ENCODE measurements at regions not wholly inside any gene's neighbourhood (a gene's known extent, or its start where the extent isn't known, plus 50 kb on each side); places are given as distances from the start of the nearest gene placed in this dataset.
"Not testable (repeated sequence)": the region's sequence is repeated elsewhere in the genome, so short reads cannot be mapped to it uniquely, and the experiment has no call there.

DNA sequence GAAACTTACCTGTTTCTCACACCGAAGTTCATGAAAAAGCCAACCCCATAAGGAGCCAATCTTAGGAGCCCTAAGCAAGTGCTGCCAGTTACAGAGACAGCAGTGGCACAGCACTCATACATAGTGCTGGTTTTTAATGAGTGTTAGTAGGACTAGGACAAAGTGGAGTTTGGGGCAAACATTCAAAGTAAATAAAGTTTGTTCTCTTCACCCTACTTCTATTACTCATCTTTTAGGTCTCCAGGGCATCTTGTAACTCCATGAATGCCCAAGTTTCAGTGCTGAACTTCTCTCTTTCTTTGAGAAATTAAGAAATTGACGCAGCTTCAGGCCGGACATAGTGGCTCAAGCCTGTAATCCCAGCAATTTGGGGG is 584.7 kb downstream of the EBF1 start:
- no peak for DNase-seq

DNA sequence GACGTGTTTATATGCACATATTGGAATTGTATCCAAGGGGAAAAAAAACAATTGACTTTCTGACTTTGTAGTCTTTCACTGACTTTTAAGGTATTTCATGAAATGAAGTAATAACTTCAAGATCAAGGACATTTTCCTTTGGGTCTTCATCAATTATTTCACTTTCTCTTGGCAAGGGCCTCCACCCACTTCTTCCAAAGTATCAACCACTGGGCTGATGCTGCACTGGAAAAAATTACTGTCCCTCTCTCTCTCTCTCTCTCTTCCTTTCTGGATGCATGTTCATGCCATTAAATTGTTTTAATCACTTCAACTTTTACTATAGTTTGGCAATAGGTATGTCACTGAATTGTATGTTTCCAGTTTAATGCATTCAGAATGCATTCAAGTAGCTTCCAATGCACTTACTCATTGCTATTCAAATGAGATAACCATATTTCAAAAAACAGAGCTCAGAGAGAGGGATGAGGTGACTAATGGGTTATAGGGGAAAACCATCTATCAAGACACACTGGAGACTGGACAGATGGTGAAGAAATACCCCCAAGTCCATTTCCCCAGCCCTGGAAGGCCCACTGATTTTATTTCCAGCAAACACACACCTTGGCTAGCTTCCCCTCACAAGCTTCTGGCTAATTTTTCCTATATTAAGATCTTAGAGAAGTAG is 585.3 kb downstream of the EBF1 start:
- no peak for DNase-seq

DNA sequence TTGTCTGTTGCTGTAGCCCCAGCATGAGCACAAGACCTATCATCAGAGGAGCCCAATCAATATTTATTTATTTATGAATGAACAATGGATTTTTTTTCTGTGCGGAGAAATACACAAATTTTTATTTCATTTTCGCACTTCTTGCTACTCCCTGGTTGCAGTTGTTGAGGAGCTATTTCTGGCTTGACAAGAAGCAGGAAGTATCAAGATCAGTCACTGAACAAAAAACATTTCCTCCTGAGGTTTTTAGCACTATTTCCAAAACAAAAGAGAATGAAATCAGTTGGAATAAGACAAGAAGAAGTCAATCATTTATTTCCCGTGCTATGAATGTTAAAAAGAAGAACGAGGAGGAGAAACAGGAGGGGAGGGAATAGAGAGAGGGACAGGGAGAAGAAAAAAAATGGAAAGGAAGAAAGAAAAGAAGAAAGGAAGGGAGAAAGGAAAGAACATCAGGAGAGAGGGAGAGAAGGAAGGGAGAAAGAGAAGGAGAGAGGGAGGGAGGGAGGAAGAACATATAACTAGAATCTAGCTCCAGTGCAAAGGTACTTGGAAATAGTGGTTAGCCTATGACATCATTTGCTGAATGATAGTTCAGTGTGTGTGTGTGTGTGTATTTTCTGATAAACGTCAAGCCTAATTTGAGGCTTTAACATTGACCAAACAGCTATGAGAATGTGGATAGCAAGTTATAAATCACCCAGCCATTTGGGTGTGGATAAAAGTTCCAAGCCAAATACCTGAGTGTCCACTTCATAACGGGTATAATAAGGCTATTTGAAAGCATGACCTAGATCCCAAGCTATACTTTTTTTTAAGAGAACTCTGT is 586.0 kb downstream of the EBF1 start:
- DNase-seq: no peak

DNA sequence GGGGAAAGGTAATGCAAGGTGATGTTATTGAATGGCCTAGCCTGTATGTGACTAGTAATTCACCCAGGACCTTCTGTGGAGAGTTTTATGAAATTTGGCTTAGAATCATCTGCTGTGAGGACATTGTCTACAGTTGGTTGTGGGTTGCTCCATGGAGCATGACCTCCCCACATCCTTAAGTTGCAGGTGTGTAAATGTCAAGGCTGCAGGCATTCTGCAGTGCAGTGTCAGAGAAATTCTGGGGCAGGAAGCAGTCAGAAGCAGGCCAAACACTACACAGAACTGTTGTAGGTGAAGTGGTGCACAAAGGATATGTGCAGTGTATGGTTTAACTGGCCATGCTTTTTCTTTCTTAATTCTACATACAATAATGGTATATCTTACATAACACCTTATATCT is 588.3 kb downstream of the EBF1 start:
- DNase-seq: no peak

DNA sequence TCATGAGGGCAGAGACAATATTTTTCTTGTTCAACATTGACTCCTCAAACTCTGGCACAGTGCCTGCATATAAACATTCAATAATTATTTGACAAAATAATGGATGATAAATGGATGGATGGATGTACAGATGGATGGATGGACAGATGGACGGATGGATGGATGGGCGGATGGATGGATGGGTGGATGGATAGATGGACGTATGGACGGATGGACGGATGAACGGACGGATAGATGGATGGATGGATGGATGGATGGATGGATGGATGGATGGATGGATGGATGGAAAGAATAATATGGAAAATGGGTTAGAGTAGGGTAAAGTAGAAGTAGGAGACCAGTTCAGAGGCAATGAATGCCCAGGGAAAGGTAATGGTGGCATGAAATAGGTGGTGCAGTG is 589.2 kb downstream of the EBF1 start:
- no peak for DNase-seq

DNA sequence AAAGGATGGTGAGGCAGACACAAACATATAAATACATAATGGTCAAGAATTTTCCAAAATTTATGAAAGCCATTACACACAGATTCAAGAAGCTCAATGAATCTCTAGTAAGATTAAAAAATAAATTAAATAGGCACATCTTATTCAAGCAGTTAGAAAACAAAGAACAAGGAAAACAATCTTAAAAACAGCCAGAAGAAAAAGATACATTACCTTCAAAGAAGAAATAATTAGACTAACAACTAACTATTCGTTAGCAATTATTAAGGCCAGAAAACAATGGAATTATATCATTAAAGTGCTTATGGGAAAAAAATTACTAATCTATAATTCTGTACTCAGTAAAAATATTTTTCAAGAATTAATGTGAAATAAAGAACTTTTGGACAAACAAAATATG is 593.1 kb downstream of the EBF1 start:
- no peak for DNase-seq

DNA sequence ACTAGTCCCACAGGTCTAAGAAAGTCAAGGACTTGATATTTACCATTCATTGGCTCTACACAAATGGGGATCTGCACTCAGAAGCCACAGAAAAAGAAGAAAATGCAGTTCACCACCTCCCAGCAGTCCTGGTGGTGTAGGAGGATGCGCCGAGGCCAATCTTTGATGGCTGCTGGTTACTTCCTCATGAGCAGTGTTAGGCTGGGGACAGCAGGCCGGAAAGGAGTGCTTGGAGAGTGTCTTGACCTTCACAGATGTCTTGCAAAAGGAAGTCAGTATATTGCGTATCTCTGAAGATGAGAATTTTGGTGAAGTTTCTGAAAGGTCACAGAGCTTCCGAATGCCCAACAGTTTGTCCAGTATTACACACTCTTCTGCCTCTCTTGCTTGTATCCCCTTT is 597.0 kb downstream of the EBF1 start:
- DNase-seq: no peak

DNA sequence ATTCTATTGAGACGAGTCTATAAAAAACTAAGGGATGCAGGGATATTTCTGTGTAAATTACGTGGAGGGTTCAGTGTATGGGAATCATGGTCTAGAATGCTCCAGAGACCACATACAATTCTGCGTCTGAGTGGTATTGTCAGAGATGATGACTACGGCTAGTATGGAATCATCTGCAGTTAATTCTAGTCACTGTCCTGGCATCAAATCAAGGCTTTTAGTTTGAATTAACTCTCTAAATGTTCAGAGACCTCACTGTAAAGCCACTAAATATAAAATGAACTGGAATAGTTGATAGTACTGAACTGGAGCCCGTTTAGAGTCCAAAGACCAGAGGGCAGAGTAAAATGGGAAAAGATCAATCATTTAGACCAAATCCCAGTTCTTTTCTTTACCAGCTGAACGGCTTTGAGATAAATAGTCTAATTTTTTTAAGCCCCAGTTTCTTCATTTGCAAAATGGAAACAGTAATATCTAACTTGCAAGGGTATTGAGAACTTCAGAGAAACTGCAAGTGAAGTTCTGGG is 599.8 kb downstream of the EBF1 start:
- no peak for DNase-seq

DNA sequence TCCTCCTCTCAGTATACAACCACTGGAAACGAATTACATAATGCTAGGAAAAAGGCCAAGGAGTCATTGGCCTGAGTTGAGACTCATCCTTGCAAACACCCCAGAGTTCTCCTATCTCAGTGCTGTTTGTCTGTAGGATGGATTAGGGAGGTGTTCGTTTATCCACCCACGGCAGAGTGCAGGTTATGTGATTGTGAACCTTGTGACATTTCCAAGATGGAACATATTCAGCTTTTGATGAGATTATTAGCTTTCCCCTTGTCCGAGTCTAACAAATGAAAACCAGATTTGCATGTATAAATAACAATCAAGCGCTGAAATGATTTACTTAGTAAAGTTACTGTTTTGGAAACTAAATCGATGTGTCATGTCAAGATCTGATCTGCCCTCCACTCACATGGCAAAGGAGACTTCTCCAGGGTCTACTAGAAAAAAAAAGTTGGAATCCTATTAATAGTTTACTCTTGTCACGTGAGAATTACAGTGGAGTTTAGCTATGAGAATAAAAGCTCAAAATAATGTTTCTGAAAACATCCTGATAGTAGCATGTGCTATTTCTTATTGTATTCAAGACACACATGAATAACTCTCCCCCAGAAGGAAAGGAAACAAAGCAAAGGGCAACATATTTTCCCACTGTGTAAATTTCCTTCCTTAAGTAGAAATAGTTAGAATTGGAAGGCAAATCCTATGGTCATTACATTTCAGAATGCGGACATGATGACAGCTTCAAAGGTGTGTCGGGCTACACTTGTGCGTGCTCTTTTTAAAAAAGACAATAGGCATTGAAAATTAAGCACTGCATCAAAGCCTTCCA is 600.4 kb downstream of the EBF1 start:
- DNase-seq: no peak

DNA sequence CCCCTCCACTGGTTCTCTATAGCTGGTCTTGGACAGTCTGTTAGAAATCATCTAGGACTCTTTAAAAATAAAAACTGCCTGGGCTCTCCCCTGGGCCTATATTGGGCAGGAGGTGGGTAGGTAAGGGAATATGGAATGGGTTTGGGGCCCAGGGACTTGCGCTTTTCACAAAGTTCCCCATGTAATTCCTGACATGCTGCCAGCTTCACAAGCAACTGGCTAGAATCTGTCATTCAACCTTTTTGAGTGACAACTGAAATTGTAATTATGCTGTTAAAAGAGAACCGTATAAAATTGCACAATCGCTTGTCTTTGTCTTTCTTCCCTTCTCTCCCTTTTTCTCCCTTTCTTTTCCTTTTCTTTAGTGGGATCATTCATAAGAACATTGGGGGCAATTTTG is 603.1 kb downstream of the EBF1 start:
- DNase-seq: no peak

DNA sequence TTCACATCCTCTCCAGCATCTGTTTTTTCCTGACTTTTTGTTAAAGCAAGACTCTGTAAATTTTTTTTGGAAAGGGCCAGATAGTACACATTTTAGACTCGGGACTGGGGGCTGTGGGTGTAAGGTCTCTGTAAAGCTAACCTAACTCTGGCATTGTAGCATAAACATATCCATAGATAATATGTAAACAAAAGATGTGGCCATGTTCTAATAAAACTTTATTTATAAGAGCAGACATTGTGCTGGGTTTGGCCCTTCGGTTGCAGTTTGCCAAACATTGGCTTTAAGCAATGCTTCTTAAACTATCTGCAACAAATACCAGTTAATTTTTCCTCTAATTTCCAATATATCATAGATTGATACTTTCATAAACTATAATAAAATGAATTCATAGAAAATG is 605.2 kb downstream of the EBF1 start:
- no peak for DNase-seq

DNA sequence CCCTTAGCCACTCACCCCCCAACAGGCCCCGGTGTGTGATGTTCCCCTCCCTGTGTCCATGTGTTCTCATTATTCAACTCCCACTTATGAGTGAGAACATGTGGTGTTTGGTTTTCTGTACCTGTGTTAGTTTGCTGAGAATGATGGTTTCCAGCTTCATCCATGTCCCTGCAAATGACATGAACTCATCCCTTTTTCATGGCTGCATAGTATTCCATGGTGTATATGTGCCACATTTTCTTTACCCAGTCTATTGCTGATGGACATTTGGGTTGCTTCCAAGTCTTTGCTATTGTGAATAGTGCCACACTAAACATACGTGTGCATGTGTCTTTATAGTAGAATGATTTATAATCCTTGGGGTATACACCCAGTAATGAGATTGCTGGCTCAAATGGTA is 605.7 kb downstream of the EBF1 start:
- not testable (repeated sequence) for DNase-seq

DNA sequence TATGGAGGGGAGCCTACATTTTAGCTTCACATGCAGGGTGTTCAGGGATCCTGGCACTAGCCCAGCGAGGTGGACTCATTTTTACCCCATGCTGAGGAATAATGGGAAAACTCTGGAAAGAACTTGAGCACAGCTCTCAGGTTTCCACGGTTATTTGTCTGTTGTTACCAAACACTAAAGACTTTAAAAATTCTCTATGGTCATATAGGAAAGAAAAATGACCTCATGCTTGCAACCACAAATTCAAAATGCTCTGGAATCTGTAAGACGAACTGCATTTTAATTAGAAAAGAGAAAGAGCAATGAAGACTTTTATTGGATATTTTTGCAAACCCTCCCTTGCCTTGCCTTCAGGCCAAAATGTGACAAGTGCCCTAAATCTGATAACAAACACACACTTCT is 606.9 kb downstream of the EBF1 start:
- DNase-seq: no peak

DNA sequence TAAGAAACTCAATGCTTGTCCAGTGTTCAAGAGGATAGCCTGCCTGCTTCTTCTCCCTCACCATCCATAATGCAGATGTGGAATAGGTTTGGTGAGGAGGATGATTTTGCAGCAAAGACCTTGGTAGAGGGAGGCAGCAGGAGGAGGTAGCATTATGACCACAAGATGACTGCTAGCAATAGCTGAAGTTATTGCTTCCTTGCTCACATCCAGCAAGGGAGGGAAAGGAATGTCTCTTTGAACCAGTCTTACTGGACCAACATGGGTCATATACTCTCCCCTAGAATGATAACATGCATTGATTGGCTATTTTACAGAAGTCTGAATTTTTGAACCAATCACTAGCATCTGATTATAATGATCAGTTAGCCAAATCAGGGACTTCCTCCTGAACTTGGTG is 607.6 kb downstream of the EBF1 start:
- DNase-seq: no peak

DNA sequence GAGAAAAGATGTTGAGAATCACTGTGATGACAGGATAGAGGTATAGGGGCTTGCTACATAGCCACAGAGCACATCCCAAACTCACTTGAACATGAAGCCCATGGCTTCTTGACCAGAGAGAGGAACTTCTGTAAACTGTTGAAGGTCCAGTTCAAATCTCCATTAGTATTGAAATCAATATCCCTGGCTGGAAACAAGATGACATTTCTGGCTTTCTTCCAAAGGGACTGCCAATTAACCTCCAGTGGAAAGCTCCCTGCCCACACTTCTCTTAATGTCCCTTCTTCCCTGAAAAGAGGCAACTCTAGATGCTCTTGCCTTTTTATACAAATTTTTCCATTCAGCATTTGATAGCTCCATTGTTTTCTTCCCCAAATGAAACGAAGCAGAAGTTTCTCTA is 612.1 kb downstream of the EBF1 start:
- no peak for DNase-seq

DNA sequence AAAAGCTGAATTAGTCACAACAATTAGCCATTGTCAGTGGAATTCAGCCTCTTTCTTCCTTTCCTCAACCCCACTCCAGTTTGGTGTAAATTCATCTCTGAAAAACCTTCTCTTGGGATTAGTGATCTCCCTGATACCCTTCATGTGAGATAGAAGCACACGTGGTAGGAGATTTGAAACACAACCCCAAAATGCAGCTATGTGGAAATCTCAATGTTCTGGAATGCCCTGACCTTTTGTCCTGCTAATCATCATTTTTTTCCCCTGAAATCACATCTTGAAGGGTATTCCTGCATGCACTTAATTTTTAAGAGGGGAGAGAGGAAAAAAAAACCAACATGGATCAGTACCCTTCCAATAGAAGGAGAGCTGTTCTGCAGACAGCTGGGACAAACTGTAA is 612.6 kb downstream of the EBF1 start:
- DNase-seq: no peak

DNA sequence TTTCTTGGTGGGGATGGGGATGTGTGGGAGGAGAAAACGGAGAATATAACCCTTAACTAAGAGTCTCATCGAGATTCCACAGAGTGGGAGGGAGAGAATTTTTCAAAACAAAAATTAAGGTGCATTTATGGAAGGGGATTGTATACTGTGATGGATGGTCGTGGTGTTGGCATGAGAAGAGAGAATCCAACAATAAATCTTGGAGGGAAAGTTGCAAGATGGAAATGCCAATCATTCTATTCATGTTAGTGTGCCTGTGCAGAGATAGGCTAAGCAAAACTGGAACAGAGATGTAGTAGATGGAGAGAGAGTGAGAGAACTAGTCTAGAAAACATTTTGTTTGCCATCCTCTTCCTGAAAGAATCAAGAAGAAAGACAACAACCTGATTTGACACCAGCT is 613.1 kb downstream of the EBF1 start:
- no peak for DNase-seq

DNA sequence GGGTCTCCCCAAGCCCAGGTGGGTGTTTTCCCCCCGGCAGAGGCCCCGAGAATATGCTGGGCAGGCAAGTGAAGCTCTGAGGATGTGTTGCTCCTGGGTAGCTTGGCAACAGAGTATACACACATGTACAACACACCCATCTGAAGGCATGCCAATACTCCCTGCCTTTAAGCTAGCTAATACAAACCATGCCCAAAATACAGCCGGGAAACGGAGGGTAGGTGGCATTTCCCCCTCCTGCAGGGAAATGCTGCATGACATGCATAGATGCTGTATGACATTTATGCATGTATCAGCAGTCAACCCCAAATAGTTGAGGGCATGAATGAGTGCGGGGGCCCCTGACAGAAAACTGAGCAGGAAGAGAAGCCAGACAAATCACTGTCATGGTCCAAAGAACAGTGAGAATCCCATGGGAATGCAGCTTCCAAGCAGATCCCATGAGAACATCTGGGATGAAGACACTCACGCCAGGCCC is 614.1 kb downstream of the EBF1 start:
- no peak for DNase-seq

DNA sequence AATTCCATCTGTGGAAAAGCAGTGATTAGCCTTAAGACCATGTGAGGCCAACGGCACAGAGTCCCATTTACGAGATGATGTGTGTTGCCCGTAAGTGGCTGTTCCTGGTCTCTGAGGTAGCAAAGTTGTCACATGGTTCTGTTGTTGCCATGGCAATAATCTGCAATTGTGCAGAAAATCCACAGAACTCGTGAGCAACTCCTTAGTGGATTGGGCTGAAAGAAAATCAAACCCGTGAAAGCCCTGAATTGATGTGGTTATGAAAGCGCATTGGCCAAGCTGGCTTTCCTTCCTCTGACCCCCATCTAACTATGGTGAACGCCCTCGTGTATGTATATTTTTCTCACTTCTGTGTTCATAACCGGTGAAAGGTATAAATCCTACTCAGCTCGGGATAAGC is 614.7 kb downstream of the EBF1 start:
- DNase-seq: no peak

DNA sequence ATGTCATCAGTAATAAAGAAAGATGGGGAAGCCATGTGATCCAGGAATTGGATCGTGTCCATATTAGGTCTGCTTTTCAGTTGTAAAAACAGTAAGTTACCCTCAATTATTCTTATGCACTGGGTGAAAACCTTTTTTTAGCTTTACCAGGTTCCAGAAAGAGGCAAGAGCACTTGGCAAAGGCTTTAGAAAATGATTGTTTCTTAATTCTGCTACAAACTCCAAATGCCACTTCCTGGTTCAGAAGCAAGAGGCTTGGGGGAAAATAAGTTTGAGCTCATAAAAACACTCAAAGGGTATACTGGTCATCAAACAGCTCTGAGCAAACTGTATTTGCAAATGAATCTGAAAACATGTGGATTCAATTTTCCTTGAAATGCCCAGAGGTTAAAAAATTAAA is 615.6 kb downstream of the EBF1 start:
- no peak for DNase-seq

DNA sequence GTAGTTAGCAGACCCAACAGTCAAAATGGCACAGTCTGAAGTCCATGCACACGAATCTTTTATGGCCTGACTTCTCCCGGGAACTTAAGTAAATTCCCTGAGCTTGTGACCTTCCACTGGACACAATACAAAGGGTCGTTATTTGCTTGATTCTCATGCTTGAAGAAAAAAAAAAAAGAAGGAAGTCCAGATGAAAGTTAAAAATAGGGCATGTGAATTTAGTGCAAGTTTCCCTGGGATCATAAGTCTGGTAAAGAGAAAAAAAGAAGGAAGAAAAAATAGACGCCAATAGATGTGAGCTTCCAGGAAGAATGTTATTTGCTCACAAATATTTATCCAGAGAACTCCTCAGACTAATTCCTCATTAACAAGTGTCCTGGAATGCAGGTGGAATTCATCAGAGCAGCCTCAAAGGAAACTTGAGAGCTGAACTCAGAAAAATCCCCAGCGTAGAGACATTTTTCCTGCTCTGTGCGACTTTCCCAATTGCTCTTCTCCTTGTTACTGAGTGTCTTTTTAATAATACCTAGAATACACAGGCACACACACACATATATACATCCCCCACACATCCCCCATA is 616.3 kb downstream of the EBF1 start:
- no peak for DNase-seq

DNA sequence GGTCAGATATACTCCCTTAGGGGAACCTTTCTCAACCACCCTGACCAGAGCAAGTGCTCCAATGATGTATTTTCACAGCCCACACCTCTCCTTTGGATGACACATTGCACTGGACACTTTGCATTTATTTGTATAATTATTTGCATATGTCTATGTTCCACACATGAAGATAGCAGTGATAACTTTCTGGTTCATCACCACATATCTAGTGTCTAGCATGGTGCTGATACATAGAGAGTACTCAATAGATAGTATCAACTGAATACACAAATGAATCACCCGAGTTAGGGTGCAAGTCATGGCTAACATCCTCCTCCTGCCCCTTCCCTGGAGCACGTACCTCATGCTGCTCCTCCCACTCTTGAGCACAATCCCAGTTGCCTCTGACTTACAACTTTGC is 617.6 kb downstream of the EBF1 start:
- no peak for DNase-seq

DNA sequence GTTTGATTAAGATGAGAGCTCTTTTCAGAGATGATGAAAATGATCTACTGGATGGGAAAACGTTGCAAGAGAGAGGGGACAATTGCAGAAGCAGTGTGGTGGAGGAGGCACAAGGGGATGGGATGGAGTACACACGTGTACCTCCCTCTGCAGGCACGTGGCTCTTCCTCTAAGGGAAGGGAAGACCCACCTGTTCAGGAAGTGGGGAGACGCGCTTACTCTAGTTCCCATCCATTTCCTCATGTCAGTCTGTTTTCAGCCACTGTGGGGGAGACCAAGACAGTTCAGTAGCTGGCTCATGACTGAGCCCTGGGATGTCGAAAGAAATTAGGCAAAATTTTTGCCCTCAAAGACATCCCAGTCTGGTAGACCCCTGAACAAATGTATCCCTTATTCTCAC is 619.2 kb upstream of the CLINT1 start:
- DNase-seq: no peak
